MCF 10A (cell line): ENCODE measurements at regions not wholly inside any gene's neighbourhood (a gene's known extent, or its start where the extent isn't known, plus 50 kb on each side); places are given as distances from the start of the nearest gene placed in this dataset.

Experiments used
- BruUV-seq: library from RNA; stranded (reverse); fragments of 400-500 nt; replicated peaks from 2 replicates; lab custom pipeline; 2021; lab: Mats Ljungman, UMichigan
- CTCF ChIA-PET: fragments of 300-600 bp; sonication (Branson Sonifier 250); formaldehyde crosslinking; extraction: SDS; loops from one replicate; lab custom pipeline; 2021; ENCODE audit warnings: antibody characterized with exemption, inconsistent platforms; lab: Yijun Ruan, JAX
- POLR2A ChIA-PET: fragments of 300-600, 350-650 bp; sonication (Branson Sonifier 250); formaldehyde crosslinking; extraction: SDS; loops from one replicate; lab custom pipeline; 2020; ENCODE audit warnings: antibody characterized with exemption, inconsistent platforms; lab: Yijun Ruan, JAX
- DNase-seq: peaks from one replicate; pipeline ENCODE4 v3.0.0-alpha.2; 2018; ENCODE audit not compliant: unreplicated experiment
- H3K27ac Mint-ChIP-seq: one replicate; pipeline ENCODE4 v1.8.0; 2022; ENCODE audit warnings: mild to moderate bottlenecking, low read depth, mixed read lengths; ENCODE audit not compliant: unreplicated experiment
- H3K27me3 Mint-ChIP-seq: one replicate; pipeline ENCODE4 v1.8.0; 2022; ENCODE audit warnings: mixed read lengths; ENCODE audit not compliant: insufficient read depth, unreplicated experiment
- H3K36me3 Mint-ChIP-seq: one replicate; pipeline ENCODE4 v1.8.0; 2022; ENCODE audit warnings: mild to moderate bottlenecking, moderate library complexity, mixed read lengths; ENCODE audit not compliant: insufficient read depth, unreplicated experiment
- H3K4me1 Mint-ChIP-seq: one replicate; pipeline ENCODE4 v1.8.0; 2022; ENCODE audit warnings: mixed read lengths; ENCODE audit not compliant: insufficient read depth, unreplicated experiment
- H3K4me3 Mint-ChIP-seq: one replicate; pipeline ENCODE4 v1.8.0; 2022; ENCODE audit warnings: mild to moderate bottlenecking, moderate library complexity, mixed read lengths; ENCODE audit not compliant: unreplicated experiment
- H3K9me3 Mint-ChIP-seq: one replicate; pipeline ENCODE4 v1.8.0; 2022; ENCODE audit warnings: mixed read lengths; ENCODE audit not compliant: unreplicated experiment
- intact Hi-C: fragments of 100-400 bp; cut with micrococcal nuclease; formaldehyde crosslinking; loops from 2 replicates; pipeline ENCODE4 v1.14.1; 2022
- TF ChIP-seq, protein P1 (sequence below): fragments of 200-600 bp; IDR thresholded peaks from one replicate; pipeline ENCODE4 v1.8.0; 2022; ENCODE audit warnings: antibody characterized with exemption, mild to moderate bottlenecking; ENCODE audit not compliant: unreplicated experiment

DNA sequence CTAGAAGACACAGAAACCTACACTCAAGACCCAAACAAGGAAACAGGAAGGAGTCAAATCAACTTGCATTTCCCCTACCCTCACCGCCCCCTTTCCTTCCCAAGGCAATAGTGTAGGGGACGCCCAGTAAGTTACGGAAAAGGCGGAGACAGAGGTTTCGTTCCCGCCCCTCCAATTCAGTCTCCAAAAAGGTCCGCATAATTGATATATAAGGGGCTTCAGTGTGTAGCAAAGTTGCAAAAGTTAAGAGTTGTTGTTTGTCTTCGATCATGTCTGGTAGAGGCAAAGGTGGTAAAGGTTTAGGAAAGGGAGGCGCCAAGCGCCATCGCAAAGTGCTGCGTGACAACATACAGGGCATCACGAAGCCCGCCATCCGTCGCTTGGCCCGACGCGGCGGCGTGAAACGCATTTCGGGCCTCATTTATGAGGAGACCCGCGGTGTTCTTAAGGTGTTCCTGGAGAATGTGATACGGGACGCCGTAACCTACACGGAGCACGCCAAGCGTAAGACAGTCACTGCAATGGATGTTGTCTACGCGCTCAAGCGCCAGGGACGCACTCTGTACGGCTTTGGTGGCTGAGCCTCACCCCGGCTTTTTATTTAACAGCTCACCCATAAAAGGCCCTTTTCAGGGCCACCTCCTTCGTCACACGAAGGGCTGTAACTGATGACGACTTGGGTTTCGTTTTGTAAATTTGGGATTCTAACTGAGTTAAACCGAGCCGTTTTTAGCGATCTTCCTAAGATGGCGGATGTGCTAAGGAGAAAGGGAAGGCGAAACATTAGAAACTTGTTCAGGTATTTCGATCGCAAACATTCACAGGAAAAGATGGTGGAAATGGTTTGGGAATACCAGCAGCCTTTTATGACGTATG lies 124.6 kb upstream of the BTN3A2 start:
- no peak for DNase-seq
- CTCF ChIA-PET, result no interaction called here
- intact Hi-C loops, result no loop called here
- Mint-ChIP-seq H3K27me3 (no peaks in the 10 kb centered on the region), H3K36me3 (peaks cover 1% of the 10 kb centered on the region), H3K4me3 (no peak overlapping the region), H3K27ac (no peak overlapping the region), H3K4me1 (peaks cover 2% of the 10 kb centered on the region), H3K9me3 (no peaks in the 10 kb centered on the region)
- TF ChIP-seq, protein P1, sequence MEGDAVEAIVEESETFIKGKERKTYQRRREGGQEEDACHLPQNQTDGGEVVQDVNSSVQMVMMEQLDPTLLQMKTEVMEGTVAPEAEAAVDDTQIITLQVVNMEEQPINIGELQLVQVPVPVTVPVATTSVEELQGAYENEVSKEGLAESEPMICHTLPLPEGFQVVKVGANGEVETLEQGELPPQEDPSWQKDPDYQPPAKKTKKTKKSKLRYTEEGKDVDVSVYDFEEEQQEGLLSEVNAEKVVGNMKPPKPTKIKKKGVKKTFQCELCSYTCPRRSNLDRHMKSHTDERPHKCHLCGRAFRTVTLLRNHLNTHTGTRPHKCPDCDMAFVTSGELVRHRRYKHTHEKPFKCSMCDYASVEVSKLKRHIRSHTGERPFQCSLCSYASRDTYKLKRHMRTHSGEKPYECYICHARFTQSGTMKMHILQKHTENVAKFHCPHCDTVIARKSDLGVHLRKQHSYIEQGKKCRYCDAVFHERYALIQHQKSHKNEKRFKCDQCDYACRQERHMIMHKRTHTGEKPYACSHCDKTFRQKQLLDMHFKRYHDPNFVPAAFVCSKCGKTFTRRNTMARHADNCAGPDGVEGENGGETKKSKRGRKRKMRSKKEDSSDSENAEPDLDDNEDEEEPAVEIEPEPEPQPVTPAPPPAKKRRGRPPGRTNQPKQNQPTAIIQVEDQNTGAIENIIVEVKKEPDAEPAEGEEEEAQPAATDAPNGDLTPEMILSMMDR, result no peak
- POLR2A ChIA-PET, result no interaction called here
- BruUV-seq, result no TSS peak

DNA sequence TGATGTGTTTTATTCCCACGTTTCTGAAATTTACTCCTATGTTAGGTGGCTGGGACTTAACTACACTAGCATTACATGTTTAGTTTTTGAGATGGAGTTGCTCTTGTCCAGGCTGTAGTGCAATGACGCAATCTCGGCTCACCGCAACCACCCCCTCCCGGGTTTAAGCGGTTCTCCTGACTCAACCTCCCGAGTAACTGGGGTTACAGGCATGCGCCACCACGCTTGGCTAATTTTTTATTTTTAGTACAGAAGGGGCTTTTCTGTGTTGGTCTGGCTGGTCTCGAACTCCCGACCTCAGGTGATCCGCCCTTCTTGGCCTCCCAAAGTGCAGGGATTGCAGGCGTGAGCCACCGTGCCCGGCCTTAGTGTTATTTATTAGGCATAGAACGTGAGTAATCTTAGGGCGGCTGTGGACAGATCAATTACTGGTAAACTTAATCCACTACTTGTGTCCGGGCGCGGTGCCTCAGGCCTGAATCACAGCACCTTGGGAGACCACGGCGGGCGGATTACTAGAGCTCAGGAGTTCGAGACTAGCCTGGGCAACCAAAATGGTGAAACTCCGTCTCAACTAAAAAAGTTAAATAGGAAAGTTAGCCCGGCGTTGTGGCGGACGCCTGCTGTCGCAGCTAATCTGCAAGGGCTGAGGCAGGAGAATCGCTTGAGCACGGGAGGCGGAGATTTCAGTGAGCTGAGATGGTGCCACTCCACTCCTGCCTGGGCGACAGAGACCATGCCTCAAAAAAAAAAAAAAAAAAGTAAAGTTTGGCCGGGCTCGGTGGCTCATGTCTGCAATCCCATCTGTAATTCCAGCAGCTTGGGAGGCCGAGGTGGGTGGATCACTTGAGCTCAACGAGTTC lies 123.7 kb upstream of the BTN3A2 start:
- ChIA-PET POLR2A (no interaction called here), CTCF (interaction anchor here (0.6 kb wide), 1 partner anchor 10 kb away, joined by 3 read pairs; a partner anchor contains a TSS)
- intact Hi-C loops, result no loop called here
- Mint-ChIP-seq H3K9me3 (no peaks in the 10 kb centered on the region), H3K4me3 (no peak overlapping the region), H3K27me3 (no peaks in the 10 kb centered on the region), H3K27ac (no peak overlapping the region), H3K36me3 (no peaks in the 10 kb centered on the region), H3K4me1 (no peaks in the 10 kb centered on the region)
- DNase-seq, result no peak
- no TSS peak for BruUV-seq
- TF ChIP-seq, protein P1, result no peak

DNA sequence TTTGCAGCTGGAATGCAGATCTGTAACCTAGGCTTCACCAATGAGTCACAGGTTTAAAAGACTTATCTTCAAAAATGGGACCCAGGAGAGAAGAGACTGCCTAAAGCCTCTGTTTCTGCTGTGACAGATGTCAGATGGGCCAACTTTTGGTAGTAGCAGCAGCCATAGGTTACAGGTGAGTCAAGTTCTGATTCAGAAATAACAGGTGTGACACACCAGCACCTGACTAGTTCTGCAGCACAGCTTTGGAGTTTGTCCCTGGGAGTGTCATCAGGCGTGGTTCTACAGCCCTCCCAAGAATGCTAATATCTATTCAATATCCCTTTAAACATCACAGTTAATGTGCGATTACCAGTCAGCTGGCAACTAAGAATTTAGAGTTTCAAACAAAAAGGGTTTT lies 121.9 kb upstream of the BTN3A2 start:
- no peaks in the 10 kb centered on the region for H3K9me3 Mint-ChIP-seq
- peak; percentile 14 for DNase-seq

More for the DNA sequence above, 121.9 kb upstream of the BTN3A2 start:
- ChIA-PET CTCF (no interaction called here), POLR2A (interaction anchor here (0.6 to 3.4 kb wide), 15 partner anchors 7 to 891 kb away, joined by 3 to 35 read pairs (median 4); a partner anchor contains a TSS)
- no TSS peak for BruUV-seq
- intact Hi-C loops, result no loop called here
- H3K36me3 Mint-ChIP-seq, result no peaks in the 10 kb centered on the region
- H3K4me1 Mint-ChIP-seq, result no peaks in the 10 kb centered on the region
- no peak overlapping the region for H3K27ac Mint-ChIP-seq
- TF ChIP-seq, protein P1, result no peak
- H3K4me3 Mint-ChIP-seq, result no peak overlapping the region
- H3K27me3 Mint-ChIP-seq, result no peaks in the 10 kb centered on the region
